Stimulated activated CD8-positive, alpha-beta memory T cell treated with anti-CD3 and anti-CD28 coated beads, Interleukin-12 subunit alpha, Interleukin-12 subunit beta, amount 100 ng/mL, for 1 hour (primary cell): ENCODE measurements at regions not wholly inside any gene's neighbourhood (a gene's known extent, or its start where the extent isn't known, plus 50 kb on each side); places are given as distances from the start of the nearest gene placed in this dataset.

Source experiments
- DNase-seq: peaks from one replicate; pipeline ENCODE4 v3.0.0-alpha.2; 2020; ENCODE audit warnings: low read depth

DNA sequence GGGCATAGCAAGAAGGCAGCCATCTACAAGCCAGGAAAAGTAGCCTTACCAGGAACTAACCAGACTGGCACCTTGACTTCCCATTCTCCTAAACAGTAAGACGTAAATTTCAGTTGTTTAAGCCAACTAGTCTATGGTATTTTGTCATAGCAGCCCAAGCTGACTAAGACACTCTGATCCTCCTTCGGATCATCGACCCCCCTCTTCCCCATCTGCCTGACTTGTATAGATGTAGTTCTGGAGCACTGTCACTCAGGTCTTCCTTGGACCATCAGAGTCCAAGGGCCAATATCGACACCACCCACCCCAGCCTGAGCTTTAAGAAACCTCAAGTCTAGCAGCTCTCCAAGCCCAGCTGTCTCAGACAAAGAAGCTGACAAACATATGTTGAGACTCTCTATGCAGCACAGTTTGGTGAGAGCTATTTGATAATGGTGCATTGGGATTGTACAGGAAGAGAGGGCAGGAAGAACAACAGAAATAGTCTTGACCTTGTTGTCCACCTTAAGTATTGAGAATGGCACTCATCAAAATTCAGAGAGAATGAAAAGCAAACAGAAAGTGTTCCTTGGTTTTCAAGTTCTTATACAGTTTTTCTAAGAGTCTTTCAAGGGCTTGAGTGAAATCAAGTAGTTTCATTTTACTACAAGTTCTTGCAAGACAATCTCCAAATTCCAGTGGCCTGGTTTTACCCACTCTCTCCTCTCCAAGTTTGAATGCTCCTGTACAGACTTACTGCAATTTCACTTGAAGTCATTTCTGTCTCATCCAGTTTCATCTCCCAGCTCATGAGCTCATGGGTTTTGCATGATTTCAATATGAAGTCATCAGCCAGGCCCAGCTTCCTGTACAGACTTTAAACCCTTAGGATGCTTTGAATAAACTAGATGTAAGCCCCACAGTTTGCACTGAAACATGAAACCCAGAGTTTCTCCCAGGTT is 122.3 kb upstream of the RAI14 start:
- no peak for DNase-seq

DNA sequence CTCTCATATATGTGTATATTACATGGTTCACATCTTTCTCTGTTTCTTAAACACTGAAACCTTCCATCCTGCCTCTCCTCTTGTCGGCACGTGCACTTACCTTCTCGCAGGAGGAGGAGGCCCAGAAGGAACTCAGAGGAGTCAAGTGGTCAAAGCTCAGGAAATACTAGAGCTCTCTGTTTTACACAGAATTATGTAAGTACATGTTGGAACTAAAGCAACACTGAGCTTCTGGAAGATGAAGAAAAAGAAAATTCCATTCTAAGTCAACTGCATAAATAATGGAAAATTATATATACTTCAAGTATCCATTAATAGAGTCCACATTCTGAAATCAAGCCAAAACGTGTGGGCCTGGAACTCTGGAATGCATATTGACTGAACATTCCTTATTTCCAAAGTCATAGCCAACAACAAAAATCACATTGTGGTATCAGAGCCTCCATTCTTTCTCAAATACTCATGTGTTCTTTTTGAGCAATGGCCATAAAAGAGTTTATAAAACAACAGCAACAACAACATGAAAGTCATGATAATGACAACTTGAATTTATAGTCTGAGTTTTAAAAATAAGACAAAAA is 121.5 kb upstream of the RAI14 start:
- no peak for DNase-seq

DNA sequence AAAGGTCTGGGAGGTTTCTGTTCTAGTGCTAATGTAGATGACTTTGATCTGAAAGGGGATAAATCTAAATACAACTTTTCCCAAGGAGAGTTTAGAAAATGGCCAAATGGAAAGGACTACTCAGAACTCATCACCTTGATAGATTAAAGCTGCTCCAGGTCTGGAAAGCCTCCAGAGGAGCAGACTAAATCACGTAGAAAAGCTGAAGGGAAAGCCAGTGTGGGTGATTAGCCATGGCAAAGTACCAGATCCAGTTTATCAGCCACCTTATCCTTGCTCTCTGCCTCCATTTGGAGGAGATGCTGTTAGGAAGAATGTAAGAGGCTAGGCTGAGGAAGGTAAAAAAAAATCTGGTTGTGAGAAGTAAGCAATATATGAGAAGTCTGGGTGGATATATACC is 120.7 kb upstream of the RAI14 start:
- DNase-seq, result no peak

DNA sequence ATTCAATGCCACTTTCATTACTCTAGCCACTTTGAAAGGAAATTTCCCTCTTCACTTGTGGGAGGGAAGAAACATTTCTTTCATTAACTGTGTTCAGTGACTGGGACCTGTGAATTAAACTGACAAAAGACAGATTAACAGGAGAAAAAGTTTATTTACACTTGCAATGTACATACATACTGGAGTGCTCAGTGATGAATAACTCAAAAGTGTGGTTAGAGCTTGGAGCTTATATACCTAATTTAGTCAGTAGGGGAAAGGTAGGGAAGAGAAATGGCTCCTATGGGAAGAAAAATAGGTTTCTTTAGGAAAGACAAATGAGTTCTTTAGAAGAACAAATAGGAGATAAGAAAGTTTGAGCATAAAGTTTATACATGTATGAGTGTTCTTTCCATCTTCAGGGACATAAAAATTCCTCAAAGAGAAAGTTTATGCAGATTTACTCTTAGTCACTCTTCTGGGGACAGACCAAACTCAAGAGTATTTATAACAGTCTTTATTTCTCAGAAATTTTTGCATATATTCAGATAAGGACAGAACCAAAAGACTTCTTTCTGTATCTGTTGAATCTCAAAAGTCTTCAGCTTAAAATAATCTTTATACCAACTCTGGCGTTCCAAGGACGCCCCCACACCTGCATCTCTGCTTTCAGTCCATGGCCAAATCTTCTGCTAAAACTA is 120.0 kb upstream of the RAI14 start:
- no peak for DNase-seq

DNA sequence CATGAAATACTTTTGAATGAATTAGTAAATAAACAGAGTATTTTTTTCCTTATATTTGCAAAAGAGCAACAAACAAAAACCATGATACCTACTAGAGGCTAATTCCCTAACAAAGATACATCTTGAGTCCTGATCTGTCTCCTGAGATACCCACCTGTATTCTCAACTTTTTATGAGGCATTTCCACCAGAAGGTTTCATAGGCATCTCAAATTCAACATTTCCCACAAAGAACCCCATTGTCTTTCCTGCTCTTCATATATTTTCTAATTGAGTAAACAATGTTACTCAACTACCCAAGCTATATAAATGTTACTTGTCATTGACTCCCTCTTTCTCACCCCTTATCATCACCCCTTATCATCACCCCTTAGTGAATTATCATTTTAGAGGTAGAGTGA is 119.4 kb upstream of the RAI14 start:
- DNase-seq, result no peak

DNA sequence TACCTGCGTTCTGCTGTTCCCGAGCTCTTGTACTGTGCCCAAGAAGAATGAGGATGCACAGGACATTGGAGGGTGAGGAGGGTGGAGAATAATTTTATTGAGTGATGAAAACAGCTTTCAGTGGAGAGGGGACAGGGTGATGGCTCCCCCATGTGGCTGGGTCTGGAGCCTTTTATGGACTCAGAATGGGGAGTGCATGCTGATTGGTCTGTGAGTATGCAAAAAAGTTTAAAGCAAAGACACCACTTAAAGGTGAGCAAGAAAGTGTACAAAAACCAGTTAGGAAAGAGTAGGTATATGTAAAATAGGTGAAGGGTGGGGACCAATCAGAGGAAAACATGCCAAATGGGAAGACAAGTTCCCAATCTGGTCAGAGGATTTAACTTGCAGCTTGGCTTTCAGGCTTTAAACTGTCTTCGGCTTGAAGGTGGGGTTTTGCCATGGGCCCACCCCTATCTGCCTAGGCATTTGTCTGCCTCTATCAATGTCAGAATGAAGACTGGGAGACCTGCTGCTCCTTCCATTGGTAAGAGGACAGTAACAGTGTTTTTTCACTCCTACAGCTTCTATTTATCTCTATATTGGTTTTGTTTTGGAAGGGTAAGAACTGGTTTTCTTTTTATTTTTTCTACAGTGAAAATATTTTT is 118.0 kb upstream of the RAI14 start:
- peak; percentile 1 for DNase-seq

DNA sequence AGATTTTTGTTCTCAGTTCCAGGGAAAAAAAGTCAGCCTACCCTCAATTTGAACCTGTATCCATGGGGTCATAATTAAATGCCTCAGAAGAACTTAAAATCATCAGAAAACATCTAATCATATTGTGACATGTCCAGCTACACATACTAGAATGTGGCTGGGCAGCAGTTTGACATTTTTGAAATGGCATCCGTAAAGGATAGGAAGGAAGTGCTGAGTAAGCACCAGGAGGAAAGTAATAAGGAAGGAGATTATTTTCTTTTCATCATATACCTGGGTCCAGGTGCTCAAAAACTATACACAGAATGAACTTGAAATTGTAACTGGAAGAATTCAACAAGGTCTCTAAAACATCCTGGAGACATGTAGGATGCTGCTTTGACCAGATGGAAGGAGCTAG is 116.9 kb upstream of the RAI14 start:
- no peak for DNase-seq

DNA sequence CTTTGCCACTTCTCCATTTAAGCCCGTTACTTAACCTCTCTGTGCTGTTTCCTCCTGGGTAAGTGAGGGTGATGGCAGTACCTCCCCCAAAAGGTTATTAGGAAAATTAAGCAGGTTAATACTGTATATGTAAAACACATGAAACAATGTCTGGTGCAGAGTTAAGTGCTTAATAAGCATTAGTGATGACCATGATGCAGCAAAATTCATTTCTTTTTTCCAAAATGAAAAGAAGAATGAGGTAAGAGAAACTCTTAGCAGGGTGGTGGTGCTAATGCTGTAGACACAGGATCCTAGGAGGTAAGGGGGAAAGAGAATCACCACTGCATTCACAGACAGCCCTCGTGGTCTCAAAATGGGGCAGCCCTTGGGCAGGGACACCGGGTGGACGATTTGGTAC is 115.1 kb upstream of the RAI14 start:
- no peak for DNase-seq

DNA sequence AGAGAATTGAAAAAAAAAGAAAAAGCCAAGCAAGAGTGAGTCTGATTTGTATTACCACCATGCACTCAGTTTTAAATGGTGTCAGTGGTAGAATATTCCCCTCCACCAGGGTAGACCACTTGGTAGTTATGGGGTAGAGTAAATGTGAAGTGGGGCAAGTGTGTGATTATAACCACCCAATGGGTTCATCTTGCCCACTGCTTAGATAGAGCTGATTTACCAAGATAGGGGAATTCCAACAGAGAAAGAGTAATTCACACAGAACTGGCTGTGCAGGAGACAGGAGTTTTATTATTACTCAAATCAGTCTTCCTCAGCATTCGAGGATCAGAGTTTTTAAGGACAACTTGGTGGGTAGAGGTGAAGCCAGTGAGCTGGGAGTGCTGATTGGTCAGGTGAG is 113.3 kb upstream of the RAI14 start:
- DNase-seq, result no peak

DNA sequence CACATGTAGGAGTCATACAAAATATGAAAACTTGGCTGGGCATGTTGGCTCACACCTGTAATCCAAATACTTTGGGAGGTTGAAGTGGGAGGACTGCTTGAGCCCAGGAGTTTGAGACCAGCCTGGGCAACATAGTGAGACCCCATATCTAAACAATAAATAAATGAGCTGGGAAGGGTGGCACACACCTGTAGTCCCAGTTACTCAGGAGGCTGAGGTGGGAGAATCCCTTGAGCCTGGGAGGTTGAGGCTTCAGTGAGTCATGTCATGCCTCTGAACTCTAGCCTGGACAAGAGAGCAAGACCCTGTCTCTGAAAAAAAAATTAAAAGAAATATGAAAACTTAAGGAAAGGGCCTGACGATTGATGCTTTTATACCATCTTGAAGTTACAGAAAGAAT is 112.4 kb upstream of the RAI14 start:
- no peak for DNase-seq

DNA sequence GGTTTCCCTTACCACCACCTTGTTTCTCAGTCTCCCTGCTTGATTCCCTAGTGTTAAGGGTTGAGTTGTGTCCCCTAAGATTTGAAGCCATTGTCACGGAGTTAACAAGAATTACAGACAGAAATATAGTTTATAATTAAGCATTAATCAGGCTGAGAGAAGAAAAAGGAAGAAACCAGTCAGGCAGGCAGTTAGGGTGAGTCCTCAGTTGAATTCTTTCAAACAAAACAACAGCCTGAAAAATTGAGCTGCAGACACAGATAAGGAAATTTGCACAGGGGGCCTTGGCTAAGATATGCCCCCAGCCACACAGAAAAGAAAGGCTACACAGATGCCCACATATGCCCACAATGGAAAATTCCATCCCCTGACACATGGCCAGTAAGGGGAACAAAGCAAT is 111.7 kb upstream of the RAI14 start:
- no peak for DNase-seq

DNA sequence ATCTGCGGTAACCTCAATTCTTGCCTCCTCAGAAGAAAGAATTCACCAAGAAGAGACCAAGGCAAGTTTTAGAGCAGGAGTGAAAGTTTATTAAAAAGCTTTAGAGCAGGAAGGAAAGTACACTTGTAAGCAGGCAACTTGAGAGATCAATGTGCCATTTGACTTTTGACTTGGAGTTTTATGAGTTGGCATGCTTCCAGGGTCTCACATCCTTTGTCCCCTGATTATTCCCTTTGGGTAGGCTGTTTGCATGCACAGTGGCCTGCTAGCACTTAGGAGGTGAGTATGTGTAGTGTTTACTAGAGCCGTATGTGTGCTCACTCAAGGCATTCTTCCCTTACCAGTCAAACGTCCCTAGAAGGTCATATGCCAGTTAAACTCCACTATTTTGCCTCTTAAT is 111.0 kb upstream of the RAI14 start:
- no peak for DNase-seq

DNA sequence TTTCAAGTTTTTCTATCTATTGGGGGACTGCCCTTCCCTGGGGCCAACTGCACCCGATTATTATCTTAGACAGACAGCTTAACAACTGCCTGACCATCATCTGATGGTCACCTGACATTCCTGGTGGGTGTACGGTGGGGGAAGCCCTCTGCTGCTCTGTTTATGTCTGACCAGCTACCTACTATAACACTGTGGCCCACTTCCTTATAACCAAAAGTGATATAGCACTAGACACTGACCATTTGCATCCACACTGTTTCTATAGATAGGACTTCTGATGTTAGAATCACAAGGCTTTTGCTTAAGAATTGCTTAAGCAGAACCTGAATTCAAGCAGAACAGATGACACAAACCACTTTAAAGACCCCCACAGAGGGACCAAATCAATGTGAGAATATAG is 110.5 kb upstream of the RAI14 start:
- DNase-seq, result no peak

DNA sequence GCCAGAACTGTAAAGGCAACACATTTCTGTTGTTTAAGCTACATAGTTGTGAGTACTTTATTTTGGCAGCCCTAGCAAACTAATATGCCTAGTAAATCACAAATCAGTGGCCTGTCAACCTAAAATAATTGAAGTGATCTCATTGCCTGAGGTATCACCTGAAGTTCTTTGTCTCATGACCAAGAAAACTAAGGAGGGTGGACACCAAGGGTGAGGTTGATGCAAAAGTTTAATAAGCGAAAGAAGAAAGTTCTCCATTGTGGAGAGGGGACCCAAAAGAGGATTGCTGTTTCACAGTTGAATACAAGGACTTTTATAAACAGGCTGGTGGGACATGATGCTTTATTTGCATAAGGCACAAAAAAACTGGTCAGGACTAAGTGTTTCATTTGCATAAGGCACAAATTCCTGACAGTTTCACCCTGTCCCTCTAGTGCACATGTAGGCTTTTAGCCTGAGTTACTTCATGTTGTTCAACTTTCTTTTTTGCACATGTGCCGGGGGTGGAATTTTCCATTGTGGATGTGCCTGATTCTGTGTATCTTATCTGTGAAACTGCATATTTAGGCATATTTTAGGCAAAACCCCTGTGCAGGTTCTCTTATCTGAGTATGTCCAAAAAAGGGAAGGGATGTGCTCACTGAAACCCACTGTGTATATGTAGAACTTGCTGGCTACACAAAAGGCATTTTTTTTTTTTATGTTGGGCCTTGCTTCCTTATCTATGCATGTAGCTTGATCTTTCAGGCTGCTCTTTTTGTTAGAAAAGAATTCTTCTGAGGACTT is 108.6 kb upstream of the RAI14 start:
- no peak for DNase-seq

DNA sequence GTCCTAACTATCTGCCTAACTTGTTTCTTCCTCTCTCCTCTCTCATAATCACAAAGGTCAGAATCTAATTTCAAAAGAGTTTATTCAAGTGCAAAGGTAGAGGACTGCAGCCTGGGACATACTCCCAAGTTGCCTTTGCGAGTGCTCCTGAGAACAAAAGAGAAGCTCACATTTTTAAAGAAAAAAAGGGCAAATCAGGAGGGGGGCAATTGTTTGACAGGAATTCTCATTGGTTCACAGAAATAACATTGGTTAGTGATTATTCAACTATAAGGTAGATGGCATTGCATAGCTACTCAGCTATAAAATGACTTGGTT is 108.1 kb upstream of the RAI14 start:
- DNase-seq, result no peak

DNA sequence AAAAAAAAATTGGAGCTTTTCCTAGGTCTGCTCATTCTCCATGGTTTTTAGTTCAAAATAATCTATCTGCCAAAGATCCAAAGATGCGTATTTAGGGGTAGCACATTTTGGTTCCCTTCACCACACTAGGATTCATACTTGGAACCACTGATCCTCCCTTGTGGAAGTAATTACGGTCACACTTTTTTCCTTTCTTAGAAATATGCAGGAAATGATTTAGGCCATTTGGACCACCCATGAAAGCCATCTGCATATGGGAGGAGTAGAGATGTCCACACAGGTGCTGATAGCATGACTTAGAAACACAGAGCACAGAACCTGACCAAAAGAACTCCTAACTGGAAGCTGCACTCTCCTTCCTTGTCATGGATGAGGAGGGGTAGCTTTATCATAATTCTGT is 105.9 kb upstream of the RAI14 start:
- DNase-seq, result no peak

DNA sequence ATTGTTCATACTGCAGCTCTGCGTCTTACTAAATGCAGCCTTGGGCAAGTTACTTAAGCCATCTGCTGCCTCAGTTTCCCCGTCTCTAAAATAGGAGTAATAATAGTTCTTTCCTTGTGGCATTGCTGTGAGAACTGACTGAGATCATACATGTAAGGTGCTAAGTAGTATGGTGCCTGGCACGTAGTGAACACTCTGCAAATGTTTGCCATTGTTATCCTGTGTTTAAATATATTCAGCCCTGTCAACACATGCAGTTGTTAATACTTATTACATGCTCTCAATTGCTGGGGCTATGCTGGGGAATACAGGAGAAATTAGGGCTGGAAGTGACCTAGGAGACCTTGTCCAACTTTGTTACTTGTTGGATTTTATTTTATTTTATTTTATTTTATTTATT is 105.2 kb upstream of the RAI14 start:
- no peak for DNase-seq

DNA sequence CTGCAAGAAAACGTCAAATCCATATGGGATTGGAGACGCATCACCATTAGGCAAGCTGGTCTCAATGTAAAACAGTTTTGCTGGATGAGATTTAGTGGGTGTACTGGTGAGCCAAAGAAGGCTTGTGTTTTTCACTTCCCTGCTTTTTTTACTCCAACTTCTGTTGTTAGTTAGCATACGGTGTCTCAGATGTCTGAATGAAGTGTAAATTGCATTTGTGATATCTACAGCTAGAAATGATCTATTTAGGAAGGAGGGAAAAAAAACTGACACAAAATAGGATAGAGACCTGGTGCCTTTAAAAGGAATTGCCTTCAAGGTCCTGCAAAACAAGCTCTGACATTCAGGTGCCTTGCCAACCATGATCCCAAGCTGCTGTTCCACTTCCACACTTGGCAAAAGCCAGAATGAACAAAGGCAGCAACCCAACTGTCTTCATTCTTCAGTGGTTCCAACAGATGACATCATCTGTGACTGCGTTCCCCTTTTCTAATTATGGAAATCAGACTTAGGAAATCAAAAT is 104.2 kb upstream of the RAI14 start:
- no peak for DNase-seq

DNA sequence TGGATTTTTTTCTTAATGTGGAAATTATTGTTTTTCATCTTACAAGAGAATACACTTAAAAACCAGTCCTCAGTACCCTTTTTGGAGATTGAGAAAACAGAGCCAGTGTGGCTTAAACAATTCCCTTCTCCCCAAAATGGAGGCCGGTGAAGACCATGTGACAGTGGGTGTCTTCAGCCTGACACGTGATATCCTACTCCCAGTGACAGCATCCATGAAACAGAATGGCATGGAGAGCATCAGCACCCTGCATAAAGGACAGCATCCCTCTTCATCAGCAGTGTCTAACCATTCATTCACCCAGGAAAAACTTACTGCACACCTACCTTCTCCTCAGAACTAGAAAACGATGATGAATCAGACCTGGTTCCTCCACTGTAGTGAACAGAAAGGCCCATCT is 103.4 kb upstream of the RAI14 start:
- DNase-seq, result no peak

DNA sequence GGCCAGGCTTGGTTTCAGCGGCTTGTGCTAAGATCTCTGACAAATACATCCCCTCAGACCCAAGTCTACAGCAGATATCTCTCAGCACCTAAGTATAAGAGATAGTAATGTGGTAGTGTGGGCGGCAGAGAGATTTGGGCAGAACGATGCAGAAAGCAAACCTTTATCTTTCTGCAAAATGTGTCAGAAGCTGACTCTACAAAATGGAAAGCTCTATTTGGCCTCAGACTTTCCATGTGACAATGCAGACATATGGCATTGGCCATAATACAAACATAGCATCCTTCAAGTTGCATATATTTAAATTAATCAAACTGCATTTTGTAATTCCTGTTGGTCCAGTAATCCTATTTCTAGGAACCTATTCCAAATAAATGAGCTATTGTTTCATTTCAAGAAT is 102.5 kb upstream of the RAI14 start:
- DNase-seq, result no peak

DNA sequence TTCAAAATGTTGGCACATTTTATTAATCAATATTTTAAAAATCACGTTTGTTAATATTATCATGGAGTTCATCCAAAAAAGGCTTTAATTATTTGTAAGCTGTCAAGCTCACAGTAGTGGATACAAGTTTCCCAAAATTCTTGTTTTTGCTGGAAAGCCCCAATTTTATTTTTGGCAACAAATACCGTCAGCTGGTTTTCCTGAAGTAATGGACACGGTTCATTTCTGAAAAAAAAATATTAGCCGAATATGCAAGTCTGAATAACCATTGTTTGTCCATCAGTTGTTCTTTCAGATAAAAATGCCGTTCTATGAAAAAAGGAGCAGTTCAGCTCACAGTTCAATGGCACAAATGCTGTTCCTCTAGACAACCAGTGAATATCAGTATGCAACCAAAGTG is 101.5 kb upstream of the RAI14 start:
- no peak for DNase-seq
